Keratinocyte (primary cell): ENCODE measurements at regions not wholly inside any gene's neighbourhood (a gene's known extent, or its start where the extent isn't known, plus 50 kb on each side); places are given as distances from the start of the nearest gene placed in this dataset.

Experiments
- DNase-seq: peaks from one replicate; pipeline ENCODE4 v3.0.0-alpha.2; 2011; ENCODE audit warnings: low read depth, missing footprints, low spot score
- FAIRE-seq: peaks from 2 replicates; lab custom pipeline; 2011; peaks lifted over from hg19 to GRCh38; lab: Jason Lieb, UNC
- H2AFZ ChIP-seq: 2 replicates; pipeline ENCODE4 v1.6.0; 2012; ENCODE audit warnings: low read length, control low read depth, inconsistent platforms; ENCODE audit not compliant: control insufficient read depth
- H3K27ac ChIP-seq: 2 replicates; pipeline ENCODE4 v1.5.1; 2011; ENCODE audit warnings: low read length; ENCODE audit not compliant: control insufficient read depth, insufficient read depth
- H3K27me3 ChIP-seq: 3 replicates; pipeline ENCODE4 v1.6.0; 2011; ENCODE audit warnings: low read length; ENCODE audit not compliant: control insufficient read depth, insufficient read depth; ENCODE audit errors: extremely low read depth
- H3K36me3 ChIP-seq, 2 experiments: 2 replicates in 1 of 2; 3 replicates in 1 of 2; pipeline ENCODE4 v1.5.1; 2011; ENCODE audit warnings: low read length in 2 of 2, mild to moderate bottlenecking in 1 of 2; ENCODE audit not compliant: control insufficient read depth in 2 of 2, insufficient read depth in 2 of 2; ENCODE audit errors: extremely low read depth in 1 of 2
- H3K4me1 ChIP-seq: 3 replicates; pipeline ENCODE4 v1.5.1; 2011; ENCODE audit warnings: low read length; ENCODE audit not compliant: control insufficient read depth, insufficient read depth; ENCODE audit errors: extremely low read depth
- H3K4me2 ChIP-seq: 3 replicates; pipeline ENCODE4 v1.6.0; 2011; ENCODE audit warnings: low read depth, low read length; ENCODE audit not compliant: control insufficient read depth, insufficient read depth; ENCODE audit errors: extremely low read depth
- H3K4me3 ChIP-seq, 3 experiments: fragments of 200-600 bp in 1 of 3; sonication (generic) in 1 of 3; 2 replicates in 2 of 3; 3 replicates in 1 of 3; pipeline ENCODE4 v1.5.1; 2011 to 2016; ENCODE audit warnings: low read length in 3 of 3, mild to moderate bottlenecking in 3 of 3, control low read depth in 2 of 3, inconsistent platforms in 1 of 3, low read depth in 1 of 3, mixed read lengths in 1 of 3, mixed run types in 1 of 3, moderate library complexity in 1 of 3; ENCODE audit not compliant: control insufficient read depth in 2 of 3, insufficient read depth in 2 of 3; ENCODE audit errors: extremely low read depth in 1 of 3
- H3K79me2 ChIP-seq: 2 replicates; pipeline ENCODE4 v1.6.0; 2012; ENCODE audit warnings: low read length; ENCODE audit not compliant: control insufficient read depth, insufficient read depth
- H3K9ac ChIP-seq: 3 replicates; pipeline ENCODE4 v1.6.0; 2011; ENCODE audit warnings: low read length; ENCODE audit not compliant: control insufficient read depth, insufficient read depth; ENCODE audit errors: extremely low read depth
- H3K9me1 ChIP-seq: 3 replicates; pipeline ENCODE4 v1.6.0; 2011; ENCODE audit warnings: low read length; ENCODE audit not compliant: control insufficient read depth, insufficient read depth; ENCODE audit errors: extremely low read depth
- H3K9me3 ChIP-seq: 2 replicates; pipeline ENCODE4 v1.5.1; 2012; ENCODE audit warnings: low read depth, low read length; ENCODE audit not compliant: control insufficient read depth
- H4K20me1 ChIP-seq: 3 replicates; pipeline ENCODE4 v1.6.0; 2011; ENCODE audit warnings: low read length; ENCODE audit not compliant: control insufficient read depth, insufficient read depth; ENCODE audit errors: extremely low read depth
- CTCF ChIP-seq, 3 experiments: IDR thresholded peaks in 1 of 3; conservative IDR thresholded peaks in 1 of 3; optimal IDR thresholded peaks in 1 of 3; 2 replicates in 2 of 3; 3 replicates in 1 of 3; pipeline versions ENCODE3 to v1.5.1; 2011; ENCODE audit warnings: low read length in 3 of 3, mild to moderate bottlenecking in 3 of 3, moderate library complexity in 2 of 3, control low read depth in 1 of 3, inconsistent platforms in 1 of 3; ENCODE audit not compliant: insufficient read depth in 2 of 3; ENCODE audit errors: extremely low read depth in 1 of 3
- EZH2 ChIP-seq: IDR thresholded peaks from one replicate; pipeline ENCODE4 v1.6.1; 2012; ENCODE audit warnings: inconsistent platforms, mild to moderate bottlenecking, low read length, moderate library complexity
- dilution Hi-C: fragments of 300-500 bp; cut with MboI; formaldehyde crosslinking; loops from one replicate; pipeline ENCODE4 v1.7.0; 2020; ENCODE audit warnings: low sequenced_read_pairs; ENCODE audit not compliant: extremely low pct_ligation_motif_present

GRCh38 chr14:29092121-29092520 lies 325.5 kb downstream of the FOXG1 start:
- H3K4me2 ChIP-seq, result no peak overlapping the region
- FAIRE-seq (no peak), DNase-seq (no peak)
- no peaks in the 10 kb centered on the region for H3K79me2 ChIP-seq
- TF ChIP-seq CTCF (optimal IDR thresholded peaks at IDR 0.05 in 1 of 3, IDR thresholded peaks at IDR 0.05 in 1 of 3, conservative IDR thresholded peaks at IDR 0.05 in 1 of 3; ENCODE audit: extremely low read depth in 1 of 3, insufficient read depth in 2 of 3, low read length in 3 of 3), result no peak
- no peak for TF ChIP-seq EZH2
- dilution Hi-C loops, result no loop called here
- no peak overlapping the region for H2AFZ ChIP-seq
- H3K4me3 ChIP-seq, result no peak overlapping the region
- H3K36me3 ChIP-seq, result no peaks in the 10 kb centered on the region
- no peaks in the 10 kb centered on the region for H3K9me3 ChIP-seq
- H3K9ac ChIP-seq, result no peak overlapping the region
- no peaks in the 10 kb centered on the region for H3K4me1 ChIP-seq
- H3K9me1 ChIP-seq, result no peaks in the 10 kb centered on the region
- no peaks in the 10 kb centered on the region for H3K27me3 ChIP-seq
- no peak overlapping the region for H3K27ac ChIP-seq
- H4K20me1 ChIP-seq, result no peaks in the 10 kb centered on the region

- Histone ChIP-seq H3K9me3 (no peaks in the 10 kb centered on the region), H2AFZ (no peak overlapping the region), H3K4me3 (no peak overlapping the region), H3K9ac (no peak overlapping the region), H3K27me3 (no peaks in the 10 kb centered on the region), H4K20me1 (no peaks in the 10 kb centered on the region), H3K4me2 (no peak overlapping the region), H3K9me1 (no peaks in the 10 kb centered on the region), H3K79me2 (no peaks in the 10 kb centered on the region), H3K36me3 (no peaks in the 10 kb centered on the region), H3K4me1 (no peaks in the 10 kb centered on the region), H3K27ac (no peak overlapping the region)
- dilution Hi-C loops, result no loop called here
- FAIRE-seq (no peak), DNase-seq (no peak)
- TF ChIP-seq CTCF (optimal IDR thresholded peaks at IDR 0.05 in 1 of 3, IDR thresholded peaks at IDR 0.05 in 1 of 3, conservative IDR thresholded peaks at IDR 0.05 in 1 of 3; ENCODE audit: extremely low read depth in 1 of 3, insufficient read depth in 2 of 3, low read length in 3 of 3), result no peak
- no peak for TF ChIP-seq EZH2
These were observed 330.9 kb downstream of the FOXG1 start for GRCh38 chr14:29097476-29097875.
